ENCODE measurements at regions not wholly inside any gene's neighbourhood (a gene's known extent, or its start where the extent isn't known, plus 50 kb on each side); places are given as distances from the start of the nearest gene placed in this dataset.
"Not testable (repeated sequence)": the region's sequence is repeated elsewhere in the genome, so short reads cannot be mapped to it uniquely, and the experiment has no call there.

- H3K4me3 ChIP-seq (ENCODE audit: low read depth, low read length) = peak overlapping the region; percentile 79
- TF ChIP-seq CTCF (IDR thresholded peaks at IDR 0.05; ENCODE audit: borderline replicate concordance, insufficient read depth, low read depth, low read length) = 0 out of 2 replicates have a peak, but pooled peaks have one; percentile 3
Observed at GRCh38 chr17:47066841-47067682, 88.0 kb upstream of the RPRML start.

- no peak for TF ChIP-seq CTCF (IDR thresholded peaks at IDR 0.05; ENCODE audit: borderline replicate concordance, insufficient read depth, low read depth, low read length)
Observed at GRCh38 chr17:47066095-47066494, 87.0 kb upstream of the RPRML start.

GRCh38 chr17:47064684-47065083, 85.6 kb upstream of the RPRML start:
- no peak for TF ChIP-seq CTCF (IDR thresholded peaks at IDR 0.05; ENCODE audit: borderline replicate concordance, insufficient read depth, low read depth, low read length)
- no peak overlapping the region for H3K4me3 ChIP-seq (ENCODE audit: low read depth, low read length)

More at GRCh38 chr17:47066095-47066494, 87.0 kb upstream of the RPRML start:
- H3K4me3 ChIP-seq (ENCODE audit: low read depth, low read length) = no peak overlapping the region

GRCh38 chr17:47063475-47063874, 84.4 kb upstream of the RPRML start:
- TF ChIP-seq CTCF (IDR thresholded peaks at IDR 0.05; ENCODE audit: borderline replicate concordance, insufficient read depth, low read depth, low read length) = no peak
- no peak overlapping the region for H3K4me3 ChIP-seq (ENCODE audit: low read depth, low read length)

- H3K4me3 ChIP-seq (ENCODE audit: low read depth, low read length) = not testable (repeated sequence)
Observed at GRCh38 chr17:47062851-47063250, 83.8 kb upstream of the RPRML start.

- H3K4me3 ChIP-seq (ENCODE audit: low read depth, low read length) = not testable (repeated sequence)
Observed at GRCh38 chr17:47060005-47060404, 81.0 kb upstream of the RPRML start.

- no peak overlapping the region for H3K4me3 ChIP-seq (ENCODE audit: low read depth, low read length)
- TF ChIP-seq CTCF (IDR thresholded peaks at IDR 0.05; ENCODE audit: borderline replicate concordance, insufficient read depth, low read depth, low read length) = no peak
Observed at GRCh38 chr17:47057830-47058229, 78.8 kb upstream of the RPRML start.

GRCh38 chr17:47057279-47057678, 78.2 kb upstream of the RPRML start:
- H3K4me3 ChIP-seq (ENCODE audit: low read depth, low read length) = not testable (repeated sequence)

GRCh38 chr17:47056687-47057086, 77.6 kb upstream of the RPRML start:
- H3K4me3 ChIP-seq (ENCODE audit: low read depth, low read length) = not testable (repeated sequence)
